SK-N-SH (cell line): ENCODE measurements at regions not wholly inside any gene's neighbourhood (a gene's known extent, or its start where the extent isn't known, plus 50 kb on each side); places are given as distances from the start of the nearest gene placed in this dataset.

ENCODE experiments used
- CTCF ChIA-PET: fragments of 300-600, 350-600 bp; formaldehyde crosslinking; extraction: SDS; loops from one replicate; lab custom pipeline; 2021; lab: Yijun Ruan, JAX
- POLR2A ChIA-PET: fragments of 350-600 bp; sonication (Branson Sonifier 250); formaldehyde crosslinking; extraction: SDS; loops from one replicate; lab custom pipeline; 2020; ENCODE audit warnings: antibody characterized with exemption, inconsistent platforms; lab: Yijun Ruan, JAX
- DNase-seq: peaks from one replicate; pipeline ENCODE4 v3.0.0; 2012
- H2AFZ ChIP-seq: fragments of 200-600 bp; sonication (generic); 2 replicates; pipeline ENCODE4 v1.8.1; 2016; ENCODE audit warnings: antibody characterized with exemption, mild to moderate bottlenecking, low read depth
- H3F3A ChIP-seq: fragments of 200-600 bp; sonication (generic); replicated peaks from 2 replicates; pipeline ENCODE3; 2016; ENCODE audit warnings: antibody characterized with exemption, mild to moderate bottlenecking; ENCODE audit not compliant: insufficient read depth
- H3K27ac ChIP-seq, 2 experiments: fragments of 200-500 bp in 1 of 2; fragments of 200-600 bp in 1 of 2; sonication (Bioruptor generic) in 1 of 2; sonication (generic), shearing (Covaris generic) in 1 of 2; 2 replicates each; pipeline versions ENCODE4 v1.5.1 to v1.6.1; 2014 to 2016; ENCODE audit warnings: low read depth in 2 of 2, inconsistent platforms in 1 of 2, low read length in 1 of 2, mild to moderate bottlenecking in 1 of 2, mixed read lengths in 1 of 2
- H3K27me3 ChIP-seq: fragments of 200-600 bp; sonication (generic), shearing (Covaris generic); 2 replicates; pipeline ENCODE4 v1.6.1; 2016; ENCODE audit warnings: mixed run types; ENCODE audit not compliant: insufficient read depth
- H3K36me3 ChIP-seq, 2 experiments: fragments of 200-500 bp in 1 of 2; fragments of 200-600 bp in 1 of 2; sonication (Bioruptor generic) in 1 of 2; sonication (generic) in 1 of 2; replicated peaks in 1 of 2; 2 replicates each; pipeline versions ENCODE3 to v1.5.1; 2014 to 2016; ENCODE audit warnings: low read length in 1 of 2, mild to moderate bottlenecking in 1 of 2; ENCODE audit not compliant: insufficient read depth in 2 of 2, control insufficient read depth in 1 of 2
- H3K4me1 ChIP-seq, 2 experiments: fragments of 200-500 bp in 1 of 2; fragments of 200-600 bp in 1 of 2; sonication (Bioruptor generic) in 1 of 2; sonication (generic), shearing (Covaris generic) in 1 of 2; 2 replicates each; pipeline versions ENCODE4 v1.5.1 to v1.6.1; 2014 to 2016; ENCODE audit warnings: low read depth in 1 of 2, low read length in 1 of 2, mixed run types in 1 of 2; ENCODE audit not compliant: insufficient read depth in 2 of 2, control insufficient read depth in 1 of 2
- H3K4me2 ChIP-seq: fragments of 200-600 bp; sonication (generic), shearing (Covaris generic); 2 replicates; pipeline ENCODE4 v1.6.1; 2017; ENCODE audit warnings: mixed run types
- H3K4me3 ChIP-seq, 2 experiments: fragments of 200-500 bp in 1 of 2; fragments of 200-600 bp in 1 of 2; sonication (Bioruptor generic) in 1 of 2; sonication (generic), shearing (Covaris generic) in 1 of 2; 2 replicates each; pipeline versions ENCODE4 v1.5.1 to v1.8.1; 2014 to 2016; ENCODE audit warnings: low read depth in 2 of 2, inconsistent platforms in 1 of 2, low read length in 1 of 2, mild to moderate bottlenecking in 1 of 2, mixed read lengths in 1 of 2, moderate library complexity in 1 of 2
- H3K79me2 ChIP-seq: fragments of 200-600 bp; sonication (generic); 2 replicates; pipeline ENCODE4 v1.8.1; 2017; ENCODE audit warnings: mild to moderate bottlenecking; ENCODE audit not compliant: insufficient read depth
- H3K9ac ChIP-seq: fragments of 200-600 bp; sonication (generic); 2 replicates; pipeline ENCODE4 v1.6.1; 2017; ENCODE audit warnings: mixed run types
- H3K9me2 ChIP-seq: fragments of 200-600 bp; sonication (generic); 2 replicates; pipeline ENCODE4 v1.6.1; 2017; ENCODE audit warnings: mixed run types
- H3K9me3 ChIP-seq: fragments of 200-600 bp; sonication (generic); 2 replicates; pipeline ENCODE4 v1.6.1; 2017; ENCODE audit warnings: mixed run types, mild to moderate bottlenecking, moderate library complexity
- H4K20me1 ChIP-seq: fragments of 200-600 bp; sonication (generic); 2 replicates; pipeline ENCODE4 v1.6.1; 2017; ENCODE audit warnings: mild to moderate bottlenecking, mixed run types; ENCODE audit not compliant: insufficient read depth
- FOSL2 ChIP-seq: IDR thresholded peaks from 2 replicates; pipeline ENCODE4 v1.4.0; 2012; ENCODE audit warnings: low read depth, mild to moderate bottlenecking, moderate library complexity, borderline replicate concordance
- MXI1 ChIP-seq: IDR thresholded peaks from 2 replicates; pipeline ENCODE4 v1.6.1; 2012; ENCODE audit warnings: mild to moderate bottlenecking, low read depth, low read length, improper control_type of control experiment
- RAD21 ChIP-seq: IDR thresholded peaks from 2 replicates; pipeline ENCODE4 v1.6.1; 2012; ENCODE audit warnings: mild to moderate bottlenecking, low read length
- SMC3 ChIP-seq: IDR thresholded peaks from 2 replicates; pipeline ENCODE4 v1.6.1; 2012; ENCODE audit warnings: low read depth, low read length, improper control_type of control experiment
- WGBS: methylation state at CpG from one replicate; pipeline ENCODE4 v1.1.6; 2017; ENCODE audit warnings: low lambda C conversion rate; 5-methylcytosine and 5-hydroxymethylcytosine counted together
- TF ChIP-seq, protein P1 (sequence below): IDR thresholded peaks from 2 replicates; pipeline ENCODE4 v1.4.0; 2012; ENCODE audit warnings: low read depth
- TF ChIP-seq, protein P2 (sequence below): fragments of 200-600 bp; sonication (generic); IDR thresholded peaks from 2 replicates; pipeline ENCODE4 v1.6.1; 2017; ENCODE audit warnings: antibody characterized with exemption, mild to moderate bottlenecking, moderate library complexity

DNA sequence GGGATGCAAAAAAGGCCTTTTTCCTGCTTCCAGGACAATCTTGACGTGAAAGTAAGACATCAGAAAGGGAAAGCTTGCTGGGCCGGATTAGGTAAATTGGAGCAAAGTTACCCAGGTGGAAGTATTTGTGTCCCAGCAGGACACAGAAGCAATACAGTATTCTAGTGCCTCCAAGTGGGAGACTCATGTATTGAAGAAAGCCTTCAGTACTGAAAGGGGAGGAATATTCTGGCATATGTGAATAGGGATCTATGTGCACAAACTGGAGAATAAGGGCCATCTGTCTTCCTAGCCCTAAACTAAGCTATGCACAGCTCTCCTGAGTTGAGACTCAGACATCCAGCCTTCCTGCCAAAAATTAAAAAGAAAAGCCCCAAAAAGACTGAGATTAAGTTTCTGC lies 327.3 kb upstream of the CDH8 start:
- POLR2A ChIA-PET: no interaction called here
- H3K79me2 ChIP-seq: no peaks in the 10 kb centered on the region
- H3F3A ChIP-seq: no peaks in the 10 kb centered on the region
- no peak overlapping the region for H3K27ac ChIP-seq
- CTCF ChIA-PET: interaction anchor here (0.6 to 2.0 kb wide), 6 partner anchors 19 to 931 kb away, joined by 3 to 5 read pairs (median 4); no protein-coding TSS in a partner anchor
- no peaks in the 10 kb centered on the region for H3K27me3 ChIP-seq
- H4K20me1 ChIP-seq: no peaks in the 10 kb centered on the region
- H3K4me3 ChIP-seq: no peak overlapping the region; a peak in 1 of 4 replicates
- H3K9me3 ChIP-seq: no peaks in the 10 kb centered on the region
- WGBS: 45% methylated on average over 2 of the region's 2 CpGs
- H3K4me2 ChIP-seq: no peak overlapping the region
- peak; percentile 9 for DNase-seq
- no peaks in the 10 kb centered on the region for H3K36me3 ChIP-seq
- TF ChIP-seq RAD21: peak; percentile 72
- TF ChIP-seq SMC3: peak; percentile 31; the same call in 1 of the 2 replicates
- TF ChIP-seq, protein P1, sequence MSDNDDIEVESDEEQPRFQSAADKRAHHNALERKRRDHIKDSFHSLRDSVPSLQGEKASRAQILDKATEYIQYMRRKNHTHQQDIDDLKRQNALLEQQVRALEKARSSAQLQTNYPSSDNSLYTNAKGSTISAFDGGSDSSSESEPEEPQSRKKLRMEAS: no peak
- TF ChIP-seq, protein P2, sequence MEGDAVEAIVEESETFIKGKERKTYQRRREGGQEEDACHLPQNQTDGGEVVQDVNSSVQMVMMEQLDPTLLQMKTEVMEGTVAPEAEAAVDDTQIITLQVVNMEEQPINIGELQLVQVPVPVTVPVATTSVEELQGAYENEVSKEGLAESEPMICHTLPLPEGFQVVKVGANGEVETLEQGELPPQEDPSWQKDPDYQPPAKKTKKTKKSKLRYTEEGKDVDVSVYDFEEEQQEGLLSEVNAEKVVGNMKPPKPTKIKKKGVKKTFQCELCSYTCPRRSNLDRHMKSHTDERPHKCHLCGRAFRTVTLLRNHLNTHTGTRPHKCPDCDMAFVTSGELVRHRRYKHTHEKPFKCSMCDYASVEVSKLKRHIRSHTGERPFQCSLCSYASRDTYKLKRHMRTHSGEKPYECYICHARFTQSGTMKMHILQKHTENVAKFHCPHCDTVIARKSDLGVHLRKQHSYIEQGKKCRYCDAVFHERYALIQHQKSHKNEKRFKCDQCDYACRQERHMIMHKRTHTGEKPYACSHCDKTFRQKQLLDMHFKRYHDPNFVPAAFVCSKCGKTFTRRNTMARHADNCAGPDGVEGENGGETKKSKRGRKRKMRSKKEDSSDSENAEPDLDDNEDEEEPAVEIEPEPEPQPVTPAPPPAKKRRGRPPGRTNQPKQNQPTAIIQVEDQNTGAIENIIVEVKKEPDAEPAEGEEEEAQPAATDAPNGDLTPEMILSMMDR: peak; percentile 18; the same call in 1 of the 2 replicates
- H3K9me2 ChIP-seq: no peaks in the 10 kb centered on the region
- H2AFZ ChIP-seq: no peak overlapping the region
- no peak overlapping the region for H3K9ac ChIP-seq
- no peaks in the 10 kb centered on the region for H3K4me1 ChIP-seq

DNA sequence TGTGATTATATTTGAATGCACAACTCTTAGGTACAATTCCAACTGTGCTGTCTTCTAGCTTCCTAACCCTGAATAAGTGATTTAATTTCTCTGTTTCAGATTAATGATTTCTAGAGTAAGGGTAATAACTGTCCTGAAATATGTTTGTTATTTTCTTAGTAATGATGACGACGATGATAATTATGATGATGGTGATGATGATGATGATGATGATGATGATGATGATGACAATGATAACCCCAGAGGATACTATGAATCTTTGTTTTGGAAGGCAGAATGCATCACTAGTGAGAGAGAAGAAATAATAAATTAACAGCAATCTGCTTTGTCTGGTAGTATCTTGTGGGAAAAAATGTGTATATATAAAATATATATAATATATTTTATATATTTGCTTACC lies 317.1 kb upstream of the CDH8 start:
- Histone ChIP-seq H3K27ac (no peak overlapping the region), H3K9me2 (no peaks in the 10 kb centered on the region), H3K36me3 (no peaks in the 10 kb centered on the region), H3K4me1 (no peaks in the 10 kb centered on the region), H3K27me3 (no peaks in the 10 kb centered on the region), H3K4me3 (no peak overlapping the region), H3K4me2 (no peak overlapping the region), H3K79me2 (no peaks in the 10 kb centered on the region), H4K20me1 (no peaks in the 10 kb centered on the region), H3K9me3 (no peaks in the 10 kb centered on the region), H3F3A (no peaks in the 10 kb centered on the region), H2AFZ (no peak overlapping the region), H3K9ac (no peak overlapping the region)
- no peak for TF ChIP-seq MXI1
- ChIA-PET POLR2A (no interaction called here), CTCF (no interaction called here)
- no peak for DNase-seq
- 82% methylated on average over 2 of the region's 2 CpGs for WGBS

DNA sequence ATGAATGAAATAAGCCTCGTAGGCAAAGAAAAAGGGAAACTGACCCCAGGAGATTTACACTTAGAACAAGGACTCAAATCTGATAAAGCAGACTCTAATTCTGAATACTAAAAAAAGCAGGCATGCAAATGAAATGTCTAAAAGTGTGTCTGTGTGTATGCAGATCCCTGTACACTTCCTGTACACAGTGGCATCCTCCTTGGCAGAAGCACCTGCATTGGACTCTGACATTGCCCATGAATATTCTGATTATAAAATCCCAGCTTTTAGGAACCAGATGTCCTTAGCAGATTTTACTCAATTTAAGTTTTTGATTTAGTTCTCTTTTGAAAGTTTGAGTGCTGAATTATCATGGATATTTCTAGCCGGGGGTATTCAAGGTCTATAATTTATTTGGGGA lies 306.0 kb upstream of the CDH8 start:
- ChIA-PET POLR2A (no interaction called here), CTCF (no interaction called here)
- no peaks in the 10 kb centered on the region for H3K9me3 ChIP-seq
- no peak overlapping the region for H3K27ac ChIP-seq
- no peak overlapping the region for H3K4me2 ChIP-seq
- DNase-seq: no peak
- H3K9me2 ChIP-seq: no peaks in the 10 kb centered on the region
- no peak for TF ChIP-seq FOSL2
- TF ChIP-seq MXI1: no peak
- H3F3A ChIP-seq: no peaks in the 10 kb centered on the region
- H3K9ac ChIP-seq: no peak overlapping the region
- no peak overlapping the region for H3K4me3 ChIP-seq
- H3K4me1 ChIP-seq: no peaks in the 10 kb centered on the region
- no peaks in the 10 kb centered on the region for H3K36me3 ChIP-seq
- no peak overlapping the region for H2AFZ ChIP-seq
- H4K20me1 ChIP-seq: no peaks in the 10 kb centered on the region
- H3K79me2 ChIP-seq: no peaks in the 10 kb centered on the region
- whole genome bisulfite sequencing: 38% methylated on average over 2 of the region's 2 CpGs
- H3K27me3 ChIP-seq: no peaks in the 10 kb centered on the region
